Stomach (tissue), 8 donors: ENCODE measurements at regions not wholly inside any gene's neighbourhood (a gene's known extent, or its start where the extent isn't known, plus 50 kb on each side); places are given as distances from the start of the nearest gene placed in this dataset.

Source experiments
- DNase-seq, 2 donors: peaks; one replicate each; pipeline versions ENCODE4 v3.0.0 to v3.0.0-alpha.2; 2013 to 2019
- H3K27ac ChIP-seq, 5 donors: fragments of 200-600 bp in 4 of 5; sonication (generic) in 4 of 5; one replicate each; pipeline ENCODE4 v1.5.1; 2013 to 2019; ENCODE audit warnings: mild to moderate bottlenecking in 1 of 5, moderate library complexity in 1 of 5
- H3K27me3 ChIP-seq, 3 donors: fragments of 200-600 bp; sonication (generic); one replicate each; pipeline ENCODE4 v1.5.1; 2017 to 2019; ENCODE audit warnings: mixed run types in 1 of 3
- H3K36me3 ChIP-seq, 4 donors: fragments of 200-600 bp; sonication (generic); 1 replicate in 3 of 4; 2 replicates in 1 of 4; pipeline ENCODE4 v1.5.1; 2016 to 2019
- H3K4me1 ChIP-seq, 4 donors: fragments of 200-600 bp; sonication (generic); one replicate each; pipeline ENCODE4 v1.5.1; 2016 to 2019
- H3K4me3 ChIP-seq, 4 donors: fragments of 200-600 bp; sonication (generic) in 3 of 4; one replicate each; pipeline ENCODE4 v1.5.1; 2016 to 2019; ENCODE audit warnings: mild to moderate bottlenecking in 1 of 4
- H3K9me3 ChIP-seq, 4 donors: fragments of 200-600 bp; sonication (generic); one replicate each; pipeline ENCODE4 v1.5.1; 2016 to 2019
- EP300 ChIP-seq: sonication (generic); formaldehyde crosslinking; IDR thresholded peaks from one replicate; pipeline ENCODE4 v1.6.1; 2017; ENCODE audit warnings: antibody characterized with exemption
- POLR2A ChIP-seq, 4 donors: fragments of 450-650 bp; IDR thresholded peaks; one replicate each; pipeline ENCODE4 v1.6.1; 2016; ENCODE audit warnings: antibody characterized with exemption in 4 of 4, control low read depth in 2 of 4, mild to moderate bottlenecking in 1 of 4, moderate library complexity in 1 of 4
- POLR2AphosphoS5 ChIP-seq, 3 donors: sonication (generic); formaldehyde crosslinking; IDR thresholded peaks; one replicate each; pipeline ENCODE4 v1.6.1; 2016; ENCODE audit warnings: antibody characterized with exemption in 3 of 3
- WGBS, 5 donors: extraction: QIAGEN DNeasy Blood & Tissue Kit in 3 of 5; methylation state at CpG; one replicate each; pipeline versions ENCODE4 v1.1.5 to v1.1.7; 2013 to 2018; 5-methylcytosine and 5-hydroxymethylcytosine counted together
- intact Hi-C: fragments of 100-400 bp; cut with DNase I; formaldehyde crosslinking; loops from one replicate; pipeline ENCODE4 v1.15.1; 2023; ENCODE audit warnings: low total_unique reads
- TF ChIP-seq, protein P1 (sequence below), 7 experiments: fragments of 450-650 bp in 4 of 7; fragments of 200-600 bp in 3 of 7; sonication (generic) in 3 of 7; IDR thresholded peaks; one replicate each; pipeline ENCODE4 v1.5.1; 2016 to 2019; ENCODE audit warnings: antibody characterized with exemption in 7 of 7, control low read depth in 2 of 7, mild to moderate bottlenecking in 1 of 7
- donor health status: healthy with polysubstance abuse.
- donor health status: Bipolar disorder and iron deficiency.
- donor health status: healthy.

GRCh38 chr12:28626504-28626903, 436.2 kb downstream of the CCDC91 start:
- Histone ChIP-seq H3K27me3 (no peaks in the 10 kb centered on the region), H3K4me3 (no peak overlapping the region), H3K9me3 (no peaks in the 10 kb centered on the region), H3K27ac (no peak overlapping the region), H3K4me1 (no peaks in the 10 kb centered on the region), H3K36me3 (no peaks in the 10 kb centered on the region)
- intact Hi-C loops = no loop called here
- DNase-seq = no peak
- 92 to 98% (median 97%) methylated on average over 3 of the region's 3 CpGs for WGBS, 5 donors
- TF ChIP-seq EP300 (no peak), POLR2A (IDR thresholded peaks at IDR 0.05) (no peak), POLR2AphosphoS5 (IDR thresholded peaks at IDR 0.05) (no peak)
- TF ChIP-seq, protein P1, sequence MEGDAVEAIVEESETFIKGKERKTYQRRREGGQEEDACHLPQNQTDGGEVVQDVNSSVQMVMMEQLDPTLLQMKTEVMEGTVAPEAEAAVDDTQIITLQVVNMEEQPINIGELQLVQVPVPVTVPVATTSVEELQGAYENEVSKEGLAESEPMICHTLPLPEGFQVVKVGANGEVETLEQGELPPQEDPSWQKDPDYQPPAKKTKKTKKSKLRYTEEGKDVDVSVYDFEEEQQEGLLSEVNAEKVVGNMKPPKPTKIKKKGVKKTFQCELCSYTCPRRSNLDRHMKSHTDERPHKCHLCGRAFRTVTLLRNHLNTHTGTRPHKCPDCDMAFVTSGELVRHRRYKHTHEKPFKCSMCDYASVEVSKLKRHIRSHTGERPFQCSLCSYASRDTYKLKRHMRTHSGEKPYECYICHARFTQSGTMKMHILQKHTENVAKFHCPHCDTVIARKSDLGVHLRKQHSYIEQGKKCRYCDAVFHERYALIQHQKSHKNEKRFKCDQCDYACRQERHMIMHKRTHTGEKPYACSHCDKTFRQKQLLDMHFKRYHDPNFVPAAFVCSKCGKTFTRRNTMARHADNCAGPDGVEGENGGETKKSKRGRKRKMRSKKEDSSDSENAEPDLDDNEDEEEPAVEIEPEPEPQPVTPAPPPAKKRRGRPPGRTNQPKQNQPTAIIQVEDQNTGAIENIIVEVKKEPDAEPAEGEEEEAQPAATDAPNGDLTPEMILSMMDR (IDR thresholded peaks at IDR 0.05) = no peak

GRCh38 chr12:28629691-28630090, 439.4 kb downstream of the CCDC91 start:
- Histone ChIP-seq H3K36me3 (no peaks in the 10 kb centered on the region), H3K27ac (no peak overlapping the region), H3K4me1 (no peaks in the 10 kb centered on the region), H3K9me3 (no peaks in the 10 kb centered on the region), H3K4me3 (no peak overlapping the region), H3K27me3 (no peaks in the 10 kb centered on the region)
- WGBS, 5 donors = 83 to 93% (median 89%) methylated on average over 7 of the region's 7 CpGs
- TF ChIP-seq EP300 (no peak), POLR2A (IDR thresholded peaks at IDR 0.05) (no peak), POLR2AphosphoS5 (IDR thresholded peaks at IDR 0.05) (no peak)
- TF ChIP-seq, protein P1 (IDR thresholded peaks at IDR 0.05) = no peak
- intact Hi-C loops = no loop called here
- no peak for DNase-seq

DNA sequence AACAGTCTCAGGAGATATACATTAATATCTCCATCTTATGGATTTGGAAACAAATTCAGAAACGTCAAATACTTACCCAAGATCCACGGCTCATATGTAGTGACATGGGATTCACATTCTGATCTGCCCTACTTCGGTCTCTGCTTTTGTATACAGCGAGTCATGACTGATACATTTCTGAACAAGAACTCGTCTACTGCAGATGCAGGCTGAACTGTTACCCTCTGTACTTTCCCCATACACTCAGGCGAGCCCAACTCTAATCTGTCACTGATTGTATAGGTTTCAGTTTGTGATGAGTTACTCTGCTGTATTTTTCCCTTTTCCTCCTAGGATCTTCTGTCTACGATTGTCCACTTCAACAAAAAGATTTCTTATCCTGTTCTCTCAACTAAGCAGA, 441.6 kb downstream of the CCDC91 start:
- TF ChIP-seq POLR2A (IDR thresholded peaks at IDR 0.05) (no peak), EP300 (no peak), POLR2AphosphoS5 (IDR thresholded peaks at IDR 0.05) (no peak)
- TF ChIP-seq, protein P1 (IDR thresholded peaks at IDR 0.05) = no peak
- no peak overlapping the region for H3K4me3 ChIP-seq
- no peak overlapping the region for H3K27ac ChIP-seq
- H3K9me3 ChIP-seq = no peaks in the 10 kb centered on the region
- intact Hi-C loops = no loop called here
- 73 to 80% (median 76%) methylated on average over 7 of the region's 7 CpGs for WGBS, 5 donors
- H3K27me3 ChIP-seq = no peaks in the 10 kb centered on the region
- H3K36me3 ChIP-seq = no peaks in the 10 kb centered on the region
- H3K4me1 ChIP-seq = no peaks in the 10 kb centered on the region
- no peak for DNase-seq

GRCh38 chr12:28640519-28640918, 450.3 kb downstream of the CCDC91 start:
- 51 to 77% (median 64%) methylated on average over 1 of the region's 1 CpG for WGBS, 5 donors
- Histone ChIP-seq H3K4me3 (no peak overlapping the region), H3K9me3 (no peaks in the 10 kb centered on the region), H3K27ac (no peak overlapping the region), H3K36me3 (no peaks in the 10 kb centered on the region), H3K4me1 (no peaks in the 10 kb centered on the region), H3K27me3 (no peaks in the 10 kb centered on the region)
- TF ChIP-seq POLR2AphosphoS5 (IDR thresholded peaks at IDR 0.05) = no peak
- DNase-seq = no peak
- intact Hi-C loops = no loop called here

DNA sequence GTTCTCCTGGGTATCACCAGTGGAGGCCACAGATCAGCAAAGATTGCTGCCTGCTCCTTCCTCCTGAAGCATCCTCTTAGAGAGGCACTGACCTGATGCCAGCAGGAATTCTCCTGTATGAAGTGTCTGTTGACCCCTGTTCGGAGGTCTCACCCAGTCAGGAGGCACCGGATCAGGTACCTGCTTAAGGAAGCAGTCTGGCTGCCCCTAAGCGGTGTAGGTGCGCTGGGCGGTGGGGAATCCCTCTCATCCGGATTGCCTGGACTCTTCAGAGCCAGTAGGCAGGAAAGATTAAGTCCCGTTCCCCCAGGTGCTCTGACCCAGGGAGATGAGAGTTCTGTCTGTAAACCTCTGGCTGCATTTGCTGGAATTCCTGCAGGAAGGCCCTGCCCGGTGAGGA, 455.2 kb downstream of the CCDC91 start:
- no peak for TF ChIP-seq EP300
- no peak for TF ChIP-seq POLR2AphosphoS5 (IDR thresholded peaks at IDR 0.05)
- TF ChIP-seq, protein P1 (IDR thresholded peaks at IDR 0.05) = no peak
- no peak for TF ChIP-seq POLR2A (IDR thresholded peaks at IDR 0.05)
- WGBS, 5 donors = 80 to 100% (median 98%) methylated on average over 2 to 8 of the region's 8 CpGs
- DNase-seq = no peak
- intact Hi-C loops = no loop called here
- H3K4me3 ChIP-seq = no peak overlapping the region
- H3K4me1 ChIP-seq = no peaks in the 10 kb centered on the region
- H3K36me3 ChIP-seq = no peaks in the 10 kb centered on the region
- H3K27ac ChIP-seq = no peak overlapping the region
- H3K27me3 ChIP-seq = no peaks in the 10 kb centered on the region
- H3K9me3 ChIP-seq = no peaks in the 10 kb centered on the region
